HEK293 (cell line): ENCODE measurements at regions not wholly inside any gene's neighbourhood (a gene's known extent, or its start where the extent isn't known, plus 50 kb on each side); places are given as distances from the start of the nearest gene placed in this dataset.

Source experiments
- CTCF ChIA-PET: fragments of 350-600 bp; formaldehyde crosslinking; extraction: SDS; loops from one replicate; lab custom pipeline; 2021; ENCODE audit warnings: antibody characterized with exemption; lab: Yijun Ruan, JAX
- POLR2A ChIA-PET: fragments of 300-600 bp; formaldehyde crosslinking; extraction: SDS; loops from one replicate; lab custom pipeline; 2020; ENCODE audit warnings: antibody characterized with exemption, inconsistent platforms; lab: Yijun Ruan, JAX
- H3K27ac ChIP-seq: fragments of 200-500 bp; sonication (Bioruptor generic); 2 replicates; pipeline ENCODE4 v1.5.1; 2014; ENCODE audit warnings: low read depth, low read length, control low read depth, inconsistent platforms; ENCODE audit errors: extremely low read depth
- H3K36me3 ChIP-seq, 2 experiments: fragments of 200-500 bp in 1 of 2; sonication (Bioruptor generic) in 1 of 2; 1 replicate in 1 of 2; 2 replicates in 1 of 2; pipeline ENCODE4 v1.5.1; 2014 to 2017; ENCODE audit warnings: inconsistent platforms in 2 of 2, low read length in 2 of 2; ENCODE audit not compliant: control insufficient read depth in 2 of 2, insufficient read depth in 1 of 2
- H3K4me1 ChIP-seq: fragments of 200-500 bp; sonication (Bioruptor generic); 2 replicates; pipeline ENCODE4 v1.5.1; 2014; ENCODE audit warnings: mild to moderate bottlenecking, low read length, inconsistent platforms; ENCODE audit not compliant: control insufficient read depth, insufficient read depth
- H3K4me3 ChIP-seq: 2 replicates; pipeline ENCODE4 v1.5.1; 2011; ENCODE audit warnings: low read depth, mild to moderate bottlenecking, control low read depth, low read length, moderate library complexity
- H3K9me3 ChIP-seq: fragments of 200-500 bp; sonication (Bioruptor generic); 2 replicates; pipeline ENCODE4 v1.5.1; 2014; ENCODE audit warnings: low read depth, low read length, inconsistent platforms; ENCODE audit not compliant: control insufficient read depth, insufficient read depth
- ATF2 ChIP-seq: fragments of 450-650 bp; formaldehyde crosslinking; IDR thresholded peaks from 2 replicates; pipeline ENCODE4 v1.5.1; 2016; ENCODE audit warnings: missing biosample characterization, missing genetic modification characterization, low read depth
- CTCF ChIP-seq: fragments of 450-650 bp; formaldehyde crosslinking; IDR thresholded peaks from 2 replicates; pipeline ENCODE4 v1.5.1; 2016; ENCODE audit warnings: missing biosample characterization, missing genetic modification characterization
- GLIS2 ChIP-seq: fragments of 450-650 bp; formaldehyde crosslinking; IDR thresholded peaks from 2 replicates; pipeline ENCODE4 v1.5.1; 2016; ENCODE audit warnings: missing biosample characterization, missing genetic modification characterization
- PBX3 ChIP-seq: sonication (generic); formaldehyde crosslinking; IDR thresholded peaks from 2 replicates; pipeline ENCODE4 v1.8.1; 2022; ENCODE audit warnings: mild to moderate bottlenecking, moderate library complexity, missing genetic modification reagents
- PRDM2 ChIP-seq: fragments of 450-650 bp; formaldehyde crosslinking; IDR thresholded peaks from 2 replicates; pipeline ENCODE4 v1.5.1; 2016; ENCODE audit warnings: missing biosample characterization, missing genetic modification characterization, borderline replicate concordance
- SCRT1 ChIP-seq: fragments of 450-650 bp; formaldehyde crosslinking; IDR thresholded peaks from 2 replicates; pipeline ENCODE4 v1.5.1; 2016; ENCODE audit warnings: missing biosample characterization, missing genetic modification characterization, borderline replicate concordance
- WT1 ChIP-seq: fragments of 450-650 bp; formaldehyde crosslinking; IDR thresholded peaks from 2 replicates; pipeline ENCODE4 v1.5.1; 2016; ENCODE audit warnings: missing biosample characterization, missing genetic modification characterization
- ZBTB6 ChIP-seq: fragments of 450-650 bp; formaldehyde crosslinking; IDR thresholded peaks from 2 replicates; pipeline ENCODE4 v1.5.1; 2017; ENCODE audit warnings: missing biosample characterization, missing genetic modification characterization
- ZEB2 ChIP-seq: fragments of 450-650 bp; formaldehyde crosslinking; IDR thresholded peaks from 2 replicates; pipeline ENCODE4 v1.5.1; 2016; ENCODE audit warnings: missing biosample characterization, missing genetic modification characterization
- ZNF175 ChIP-seq: fragments of 450-650 bp; formaldehyde crosslinking; IDR thresholded peaks from 2 replicates; pipeline ENCODE4 v1.5.1; 2016; ENCODE audit warnings: missing biosample characterization, missing genetic modification characterization
- ZNF18 ChIP-seq: fragments of 450-650 bp; formaldehyde crosslinking; IDR thresholded peaks from 2 replicates; pipeline ENCODE4 v1.5.1; 2016; ENCODE audit warnings: missing biosample characterization, missing genetic modification characterization
- ZNF362 ChIP-seq: fragments of 450-650 bp; formaldehyde crosslinking; IDR thresholded peaks from 2 replicates; pipeline ENCODE4 v1.5.1; 2016; ENCODE audit warnings: missing biosample characterization, missing genetic modification characterization
- ZNF391 ChIP-seq: fragments of 450-650 bp; formaldehyde crosslinking; IDR thresholded peaks from 2 replicates; pipeline ENCODE4 v1.5.1; 2016; ENCODE audit warnings: low read depth, missing biosample characterization, missing genetic modification characterization, borderline replicate concordance
- ZNF473 ChIP-seq: fragments of 450-650 bp; formaldehyde crosslinking; IDR thresholded peaks from 2 replicates; pipeline ENCODE4 v1.5.1; 2017; ENCODE audit warnings: missing biosample characterization, missing genetic modification characterization
- ZNF514 ChIP-seq: fragments of 450-650 bp; formaldehyde crosslinking; IDR thresholded peaks from 2 replicates; pipeline ENCODE4 v1.5.1; 2016; ENCODE audit warnings: missing biosample characterization, missing genetic modification characterization
- ZNF624 ChIP-seq: fragments of 450-650 bp; formaldehyde crosslinking; IDR thresholded peaks from 2 replicates; pipeline ENCODE4 v1.5.1; 2017; ENCODE audit warnings: missing biosample characterization, missing genetic modification characterization

- no peaks in the 10 kb centered on the region for H3K9me3 ChIP-seq
- H3K36me3 ChIP-seq, result no peaks in the 10 kb centered on the region
- peaks cover 2% of the 10 kb centered on the region; the same call in 1 of the 2 replicates for H3K4me1 ChIP-seq
- ChIA-PET CTCF (no interaction called here), POLR2A (no interaction called here)
- H3K27ac ChIP-seq, result no peak overlapping the region
- H3K4me3 ChIP-seq, result no peak overlapping the region
- no peak for TF ChIP-seq ZNF514 (tag by site-specific recombination)
- TF ChIP-seq PRDM2 (tag by site-specific recombination), result no peak
- TF ChIP-seq CTCF (tag by site-specific recombination), result no peak
- no peak for TF ChIP-seq WT1 (tag by site-specific recombination)
- TF ChIP-seq ZEB2, result no peak
- no peak for TF ChIP-seq ATF2 (tag by site-specific recombination)
- TF ChIP-seq GLIS2 (tag by site-specific recombination), result no peak
- no peak for TF ChIP-seq ZNF175 (tag by site-specific recombination)
- no peak for TF ChIP-seq ZNF391 (tag by site-specific recombination)
- no peak for TF ChIP-seq ZNF18
- TF ChIP-seq PBX3 (CRISPR knock-in tag), result no peak
- no peak for TF ChIP-seq ZNF624 (tag by site-specific recombination)
- TF ChIP-seq ZBTB6 (tag by site-specific recombination), result no peak
- TF ChIP-seq ZNF473 (tag by site-specific recombination), result no peak
- TF ChIP-seq ZNF362 (tag by site-specific recombination), result no peak
- no peak for TF ChIP-seq SCRT1 (tag by site-specific recombination)
Observed at GRCh38 chr15:37595426-37595970, 338.9 kb upstream of the TMCO5A start.
